HG03097 (cell line): ENCODE measurements at regions not wholly inside any gene's neighbourhood (a gene's known extent, or its start where the extent isn't known, plus 50 kb on each side); places are given as distances from the start of the nearest gene placed in this dataset.
"Not testable (repeated sequence)": the region's sequence is repeated elsewhere in the genome, so short reads cannot be mapped to it uniquely, and the experiment has no call there.

ENCODE experiments used
- ATAC-seq: cut with Tn5 transposase; IDR thresholded peaks from one replicate; pipeline ENCODE4 v1.9.1; 2021; ENCODE audit not compliant: unreplicated experiment, low FRiP score

GRCh38 chr9:24095246-24095645, 269.2 kb upstream of the ELAVL2 start:
- no peak for ATAC-seq

- no peak for ATAC-seq
Measured at GRCh38 chr9:24090566-24090965, 264.5 kb upstream of the ELAVL2 start.

- no peak for ATAC-seq
Measured at GRCh38 chr9:24073666-24074065, 247.6 kb upstream of the ELAVL2 start.

GRCh38 chr9:24073007-24073592, 247.1 kb upstream of the ELAVL2 start:
- no peak for ATAC-seq

GRCh38 chr9:24071716-24072115, 245.7 kb upstream of the ELAVL2 start:
- ATAC-seq: no peak

GRCh38 chr9:24071091-24071490, 245.1 kb upstream of the ELAVL2 start:
- ATAC-seq: no peak

GRCh38 chr9:24067107-24067506, 241.1 kb upstream of the ELAVL2 start:
- not testable (repeated sequence) for ATAC-seq

GRCh38 chr9:24059651-24060050, 233.6 kb upstream of the ELAVL2 start:
- no peak for ATAC-seq

- ATAC-seq: no peak
Measured at GRCh38 chr9:24051587-24051986, 225.5 kb upstream of the ELAVL2 start.

GRCh38 chr9:24050239-24050638, 224.2 kb upstream of the ELAVL2 start:
- ATAC-seq: not testable (repeated sequence)

- ATAC-seq: no peak
Measured at GRCh38 chr9:24045150-24045549, 219.1 kb upstream of the ELAVL2 start.

- no peak for ATAC-seq
Measured at GRCh38 chr9:24044576-24044975, 218.5 kb upstream of the ELAVL2 start.

GRCh38 chr9:24041160-24041690, 215.2 kb upstream of the ELAVL2 start:
- ATAC-seq: no peak

GRCh38 chr9:24036459-24036858, 210.4 kb upstream of the ELAVL2 start:
- ATAC-seq: no peak

GRCh38 chr9:24035816-24036215, 209.8 kb upstream of the ELAVL2 start:
- ATAC-seq: no peak

GRCh38 chr9:24011881-24012280, 185.8 kb upstream of the ELAVL2 start:
- ATAC-seq: no peak

GRCh38 chr9:24011009-24011717, 185.1 kb upstream of the ELAVL2 start:
- ATAC-seq: no peak

GRCh38 chr9:24009322-24009721, 183.3 kb upstream of the ELAVL2 start:
- no peak for ATAC-seq

- no peak for ATAC-seq
Measured at GRCh38 chr9:24007185-24007584, 181.1 kb upstream of the ELAVL2 start.

GRCh38 chr9:23991874-23992273, 165.8 kb upstream of the ELAVL2 start:
- ATAC-seq: not testable (repeated sequence)

GRCh38 chr9:23979491-23979890, 153.5 kb upstream of the ELAVL2 start:
- no peak for ATAC-seq

- ATAC-seq: no peak
Measured at GRCh38 chr9:23962101-23962500, 136.1 kb upstream of the ELAVL2 start.
